H1 (cell line): ENCODE measurements at regions not wholly inside any gene's neighbourhood (a gene's known extent, or its start where the extent isn't known, plus 50 kb on each side); places are given as distances from the start of the nearest gene placed in this dataset.

Experiments
- BACH1 ChIP-seq: IDR thresholded peaks from 2 replicates; pipeline ENCODE4 v1.6.1; 2012; ENCODE audit warnings: low read length, improper control_type of control experiment
- BRCA1 ChIP-seq: IDR thresholded peaks from 2 replicates; pipeline ENCODE4 v1.6.1; 2012; ENCODE audit warnings: low read depth, low read length, improper control_type of control experiment
- CBX5 ChIP-seq: fragments of 300-800, 300-1000 bp; sonication (generic); IDR thresholded peaks from 2 replicates; pipeline ENCODE4 v1.7.1; 2016; ENCODE audit warnings: antibody characterized with exemption, low read length, low read depth
- CHD2 ChIP-seq: IDR thresholded peaks from 2 replicates; pipeline ENCODE4 v1.6.1; 2012; ENCODE audit warnings: low read length, improper control_type of control experiment
- CTBP2 ChIP-seq: IDR thresholded peaks from 2 replicates; pipeline ENCODE4 v1.7.0; 2011; ENCODE audit warnings: borderline replicate concordance, mild to moderate bottlenecking, moderate library complexity, mixed read lengths, low read length; ENCODE audit not compliant: insufficient read depth, insufficient read length
- E2F6 ChIP-seq: IDR thresholded peaks from 2 replicates; pipeline ENCODE4 v1.6.1; 2012; ENCODE audit warnings: inconsistent platforms
- EZH2 ChIP-seq: fragments of 200-600 bp; sonication (generic); IDR thresholded peaks from 2 replicates; pipeline ENCODE4 v1.7.1; 2012; ENCODE audit warnings: low read depth, mild to moderate bottlenecking, moderate library complexity, low read length, inconsistent platforms; ENCODE audit not compliant: severe bottlenecking
- HDAC2 ChIP-seq, 2 experiments: fragments of 300-600 bp in 1 of 2; sonication (generic) in 1 of 2; IDR thresholded peaks; 2 replicates each; pipeline ENCODE4 v1.6.1; 2011 to 2012; ENCODE audit warnings: low read depth in 2 of 2, low read length in 2 of 2, mild to moderate bottlenecking in 2 of 2, moderate library complexity in 2 of 2, borderline replicate concordance in 1 of 2, inconsistent platforms in 1 of 2
- HDAC6 ChIP-seq: IDR thresholded peaks from one replicate; pipeline ENCODE4 v1.7.1; 2012; ENCODE audit warnings: low read depth, mild to moderate bottlenecking, inconsistent platforms, low read length, moderate library complexity
- JUND ChIP-seq: IDR thresholded peaks from 2 replicates; pipeline ENCODE4 v1.6.1; 2011; ENCODE audit warnings: mild to moderate bottlenecking, improper control_type of control experiment, low read length
- NRF1 ChIP-seq: IDR thresholded peaks from 2 replicates; pipeline ENCODE4 v1.6.1; 2011; ENCODE audit warnings: mild to moderate bottlenecking, low read depth, low read length, improper control_type of control experiment
- POLR2AphosphoS5 ChIP-seq: IDR thresholded peaks from 2 replicates; pipeline ENCODE4 v1.6.1; 2011; ENCODE audit warnings: low read depth, low read length
- SIRT6 ChIP-seq: IDR thresholded peaks from one replicate; pipeline ENCODE4 v1.7.1; 2012; ENCODE audit warnings: low read length, inconsistent platforms
- SP1 ChIP-seq: IDR thresholded peaks from 2 replicates; pipeline ENCODE4 v1.6.1; 2011; ENCODE audit warnings: low read depth, low read length
- SP4 ChIP-seq: IDR thresholded peaks from 2 replicates; pipeline ENCODE4 v1.6.1; 2012; ENCODE audit warnings: low read length, inconsistent platforms
- YY1 ChIP-seq: IDR thresholded peaks from 2 replicates; pipeline ENCODE4 v1.6.1; 2011; ENCODE audit warnings: low read depth, mild to moderate bottlenecking, low read length
- TF ChIP-seq, protein P1 (sequence below): IDR thresholded peaks from 2 replicates; pipeline ENCODE4 v1.6.1; 2011; ENCODE audit warnings: low read length, improper control_type of control experiment

GRCh38 chr2:217307023-217307422, 447.2 kb upstream of the TNP1 start (continued):
- TF ChIP-seq SP1 = no peak
- TF ChIP-seq POLR2AphosphoS5 = no peak
- TF ChIP-seq YY1 = no peak
- TF ChIP-seq, protein P1, sequence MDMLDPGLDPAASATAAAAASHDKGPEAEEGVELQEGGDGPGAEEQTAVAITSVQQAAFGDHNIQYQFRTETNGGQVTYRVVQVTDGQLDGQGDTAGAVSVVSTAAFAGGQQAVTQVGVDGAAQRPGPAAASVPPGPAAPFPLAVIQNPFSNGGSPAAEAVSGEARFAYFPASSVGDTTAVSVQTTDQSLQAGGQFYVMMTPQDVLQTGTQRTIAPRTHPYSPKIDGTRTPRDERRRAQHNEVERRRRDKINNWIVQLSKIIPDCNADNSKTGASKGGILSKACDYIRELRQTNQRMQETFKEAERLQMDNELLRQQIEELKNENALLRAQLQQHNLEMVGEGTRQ = no peak
- TF ChIP-seq CBX5 = no peak
- TF ChIP-seq JUND = no peak
- no peak for TF ChIP-seq CTBP2
- TF ChIP-seq BRCA1 = no peak
- TF ChIP-seq NRF1 = no peak
- no peak for TF ChIP-seq EZH2
- no peak for TF ChIP-seq CHD2
- no peak for TF ChIP-seq SIRT6
- no peak for TF ChIP-seq SP4
- TF ChIP-seq E2F6 = no peak
- no peak for TF ChIP-seq HDAC6
- TF ChIP-seq BACH1 = no peak
- no peak for TF ChIP-seq HDAC2 (IDR thresholded peaks at IDR 0.05; ENCODE audit: borderline replicate concordance in 1 of 2, low read depth in 2 of 2, low read length in 2 of 2)
